ENCODE measurements at regions not wholly inside any gene's neighbourhood (a gene's known extent, or its start where the extent isn't known, plus 50 kb on each side); places are given as distances from the start of the nearest gene placed in this dataset.
"Not testable (repeated sequence)": the region's sequence is repeated elsewhere in the genome, so short reads cannot be mapped to it uniquely, and the experiment has no call there.

DNA sequence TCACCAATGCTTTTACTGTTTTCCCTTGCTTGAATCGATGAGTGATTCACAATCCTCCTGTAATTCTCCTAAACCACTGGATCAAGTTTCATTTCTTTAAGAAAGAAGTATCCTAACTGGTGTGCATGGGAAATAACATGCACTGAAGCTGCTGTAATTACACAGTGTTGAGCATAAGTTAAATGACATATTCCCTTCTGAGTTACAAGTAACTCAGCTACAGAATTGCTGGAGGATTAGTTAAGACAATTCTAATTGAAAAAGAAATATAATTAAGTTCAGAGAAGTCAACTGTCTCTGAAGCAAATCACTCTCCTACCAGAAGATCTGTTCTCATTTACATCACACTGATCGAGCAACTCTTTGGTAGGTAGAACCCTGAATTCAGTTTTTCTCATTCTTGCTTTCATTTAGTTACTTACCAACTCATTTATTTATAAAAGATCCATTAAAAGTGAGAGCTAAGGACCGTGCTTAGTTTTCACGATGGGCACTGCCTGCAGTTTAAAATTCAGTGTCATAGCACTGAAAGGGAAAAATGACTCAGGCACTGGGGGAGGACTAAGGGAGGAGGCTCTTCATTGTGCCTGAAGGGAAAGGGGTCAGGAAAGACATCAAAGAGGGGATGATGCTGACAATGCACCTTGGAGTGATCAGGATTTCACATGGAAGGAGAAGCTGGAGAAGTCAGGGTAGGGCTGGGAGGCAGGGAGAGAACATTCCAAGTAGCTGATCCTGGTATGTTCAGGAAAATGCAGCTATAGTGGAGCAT lies 327.2 kb downstream of the EMP1 start:
- Histone ChIP-seq H3K4me1 (no peaks in the 10 kb centered on the region), H3K27me3 (no peaks in the 10 kb centered on the region), H3K4me3 (no peak overlapping the region), H3K27ac (no peak overlapping the region), H3K36me3 (no peaks in the 10 kb centered on the region), H3K9ac (ENCODE audit: low read depth in 2 of 2, low read length in 2 of 2) (no peak overlapping the region), H3K9me3 (no peaks in the 10 kb centered on the region)
- intact Hi-C loops (cut with DNase I): no loop called here
- no peak for DNase-seq
- TF ChIP-seq, protein P1, sequence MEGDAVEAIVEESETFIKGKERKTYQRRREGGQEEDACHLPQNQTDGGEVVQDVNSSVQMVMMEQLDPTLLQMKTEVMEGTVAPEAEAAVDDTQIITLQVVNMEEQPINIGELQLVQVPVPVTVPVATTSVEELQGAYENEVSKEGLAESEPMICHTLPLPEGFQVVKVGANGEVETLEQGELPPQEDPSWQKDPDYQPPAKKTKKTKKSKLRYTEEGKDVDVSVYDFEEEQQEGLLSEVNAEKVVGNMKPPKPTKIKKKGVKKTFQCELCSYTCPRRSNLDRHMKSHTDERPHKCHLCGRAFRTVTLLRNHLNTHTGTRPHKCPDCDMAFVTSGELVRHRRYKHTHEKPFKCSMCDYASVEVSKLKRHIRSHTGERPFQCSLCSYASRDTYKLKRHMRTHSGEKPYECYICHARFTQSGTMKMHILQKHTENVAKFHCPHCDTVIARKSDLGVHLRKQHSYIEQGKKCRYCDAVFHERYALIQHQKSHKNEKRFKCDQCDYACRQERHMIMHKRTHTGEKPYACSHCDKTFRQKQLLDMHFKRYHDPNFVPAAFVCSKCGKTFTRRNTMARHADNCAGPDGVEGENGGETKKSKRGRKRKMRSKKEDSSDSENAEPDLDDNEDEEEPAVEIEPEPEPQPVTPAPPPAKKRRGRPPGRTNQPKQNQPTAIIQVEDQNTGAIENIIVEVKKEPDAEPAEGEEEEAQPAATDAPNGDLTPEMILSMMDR (IDR thresholded peaks at IDR 0.05): no peak

DNA sequence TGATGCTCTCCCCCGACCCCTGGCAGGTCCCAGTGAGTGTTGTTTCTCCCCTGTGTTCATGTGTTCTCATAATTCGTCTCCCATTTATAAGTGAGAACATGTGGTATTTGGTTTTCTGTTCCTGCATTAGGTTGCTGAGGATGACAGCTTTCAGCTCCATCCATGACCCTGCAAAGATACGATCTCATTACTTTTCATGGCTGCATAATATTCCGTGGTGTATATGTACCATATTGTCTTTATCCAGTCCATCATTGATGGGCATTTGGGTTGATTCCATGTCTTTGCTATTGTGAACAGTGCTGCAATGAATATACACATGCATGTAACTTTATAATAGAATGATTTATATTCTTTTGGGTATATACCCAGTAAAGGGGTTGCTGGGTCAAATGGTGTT lies 321.5 kb downstream of the EMP1 start:
- intact Hi-C loops (cut with DNase I); H3K9ac ChIP-seq (ENCODE audit: low read depth in 2 of 2, low read length in 2 of 2); H3K9me3 ChIP-seq; H3K36me3 ChIP-seq; DNase-seq; H3K27me3 ChIP-seq; H3K27ac ChIP-seq; H3K4me3 ChIP-seq; H3K4me1 ChIP-seq: not testable (repeated sequence)

DNA sequence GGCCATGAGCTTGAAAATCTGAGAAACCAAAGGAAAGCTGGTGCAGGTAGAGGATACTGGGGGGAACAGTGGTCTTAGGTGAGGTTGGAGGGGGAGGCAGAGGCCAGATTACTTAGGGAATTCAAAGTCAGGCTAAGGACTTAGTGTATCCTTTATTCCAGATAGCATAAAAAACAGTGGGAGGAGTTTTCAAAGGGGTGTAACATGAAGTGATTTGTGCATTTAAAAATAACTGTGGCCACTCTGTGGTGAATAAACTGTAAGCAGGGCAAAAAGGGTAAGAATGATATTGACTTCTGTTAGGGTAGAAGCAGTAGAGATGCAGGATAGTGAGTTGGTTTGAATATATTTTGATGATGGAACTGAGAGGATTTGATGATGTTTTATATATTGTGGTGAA lies 313.2 kb downstream of the EMP1 start:
- Histone ChIP-seq H3K4me1 (no peaks in the 10 kb centered on the region), H3K27ac (no peak overlapping the region), H3K4me3 (no peak overlapping the region), H3K36me3 (no peaks in the 10 kb centered on the region), H3K9ac (ENCODE audit: low read depth in 2 of 2, low read length in 2 of 2) (no peak overlapping the region), H3K9me3 (no peaks in the 10 kb centered on the region), H3K27me3 (no peaks in the 10 kb centered on the region)
- intact Hi-C loops (cut with DNase I): no loop called here
- TF ChIP-seq, protein P1 (IDR thresholded peaks at IDR 0.05): no peak
- DNase-seq: no peak

DNA sequence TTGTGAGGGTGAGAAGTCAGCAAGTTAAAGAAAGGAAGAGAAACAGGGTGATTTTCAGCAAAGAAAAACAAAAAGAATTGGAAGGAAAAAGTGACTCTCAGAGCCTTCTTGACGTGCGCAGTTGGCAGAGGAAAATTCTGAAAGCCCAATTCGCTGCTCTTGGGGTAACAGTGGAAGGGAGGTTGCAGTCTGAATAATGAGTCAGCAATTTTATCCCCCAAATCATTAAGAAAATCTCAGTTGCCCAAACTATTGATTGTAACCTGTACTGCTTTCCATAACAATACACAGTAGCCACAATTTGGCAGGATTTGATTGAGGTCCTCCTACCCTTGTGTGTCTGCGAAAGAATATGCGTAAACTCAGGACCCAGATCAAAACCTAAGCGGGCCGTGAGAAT lies 309.1 kb downstream of the EMP1 start:
- H3K9me3 ChIP-seq: no peaks in the 10 kb centered on the region
- no peaks in the 10 kb centered on the region for H3K4me1 ChIP-seq
- H3K4me3 ChIP-seq: no peak overlapping the region
- H3K9ac ChIP-seq (ENCODE audit: low read depth in 2 of 2, low read length in 2 of 2): no peak overlapping the region
- intact Hi-C loops (cut with DNase I): no loop called here
- no peaks in the 10 kb centered on the region for H3K36me3 ChIP-seq
- TF ChIP-seq, protein P1 (IDR thresholded peaks at IDR 0.05): no peak
- no peak for DNase-seq
- H3K27ac ChIP-seq: no peak overlapping the region
- H3K27me3 ChIP-seq: no peaks in the 10 kb centered on the region

DNA sequence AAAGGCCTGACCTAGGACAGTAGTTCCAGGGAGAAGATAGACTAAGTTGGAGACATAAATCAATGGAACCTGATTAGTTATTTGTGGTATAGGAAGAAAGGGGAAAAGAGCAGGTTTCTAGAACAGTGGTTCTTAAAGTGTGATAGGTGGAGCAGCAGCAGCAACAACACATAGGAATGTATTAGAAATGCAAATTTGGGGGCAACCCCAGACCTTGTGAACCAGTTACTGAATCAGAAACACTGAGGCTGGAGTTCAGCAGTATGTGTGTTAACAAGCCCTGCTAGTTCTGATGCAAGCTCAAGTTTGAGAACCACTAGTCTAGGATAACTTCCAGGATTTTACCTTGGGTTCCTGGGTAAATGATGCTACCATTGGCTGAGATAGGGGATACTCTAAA lies 308.7 kb downstream of the EMP1 start:
- H3K4me1 ChIP-seq: no peaks in the 10 kb centered on the region

DNA sequence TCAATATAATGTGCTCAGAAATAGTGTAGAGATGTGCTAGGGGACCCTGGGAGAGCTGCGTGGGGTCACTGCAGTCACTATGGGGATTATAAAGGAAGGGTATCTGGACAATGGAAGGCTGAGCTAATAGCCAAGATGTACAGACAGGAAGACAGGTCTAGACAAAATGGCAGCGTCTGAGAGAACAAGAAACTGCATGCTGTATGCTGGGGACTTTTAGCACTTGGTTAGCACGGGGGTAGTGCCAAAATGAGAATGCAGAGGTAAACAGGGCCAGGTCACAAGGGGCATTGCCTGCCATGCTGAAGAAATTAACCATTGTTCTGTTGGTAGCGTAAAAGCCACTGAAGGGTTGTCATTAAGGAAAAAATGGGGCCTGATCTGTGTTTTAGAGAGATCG lies 308.2 kb downstream of the EMP1 start:
- TF ChIP-seq, protein P1 (IDR thresholded peaks at IDR 0.05): no peak
- intact Hi-C loops (cut with DNase I): no loop called here
- Histone ChIP-seq H3K4me3 (no peak overlapping the region), H3K9me3 (no peaks in the 10 kb centered on the region), H3K27ac (no peak overlapping the region), H3K4me1 (no peaks in the 10 kb centered on the region), H3K36me3 (no peaks in the 10 kb centered on the region), H3K9ac (ENCODE audit: low read depth in 2 of 2, low read length in 2 of 2) (no peak overlapping the region), H3K27me3 (no peaks in the 10 kb centered on the region)
- no peak for DNase-seq

More for the DNA sequence above, 308.7 kb downstream of the EMP1 start:
- no peak for DNase-seq
- Histone ChIP-seq H3K36me3 (no peaks in the 10 kb centered on the region), H3K27ac (no peak overlapping the region), H3K9ac (ENCODE audit: low read depth in 2 of 2, low read length in 2 of 2) (no peak overlapping the region), H3K9me3 (no peaks in the 10 kb centered on the region), H3K4me3 (no peak overlapping the region), H3K27me3 (no peaks in the 10 kb centered on the region)
- TF ChIP-seq, protein P1 (IDR thresholded peaks at IDR 0.05): no peak
- intact Hi-C loops (cut with DNase I): no loop called here

All from colonic mucosa (tissue), 4 donors.